Liver (tissue), 3 donors: ENCODE measurements at regions not wholly inside any gene's neighbourhood (a gene's known extent, or its start where the extent isn't known, plus 50 kb on each side); places are given as distances from the start of the nearest gene placed in this dataset.

Source experiments
- RAD21 ChIP-seq, 2 donors: IDR thresholded peaks; 2 replicates each; pipeline ENCODE4 v1.6.1; 2016; ENCODE audit warnings: antibody characterized with exemption in 2 of 2, mild to moderate bottlenecking in 2 of 2
- TF ChIP-seq, protein P1 (sequence below): fragments of 150-350 bp; IDR thresholded peaks from 2 replicates; pipeline ENCODE4 v1.5.1; 2017; ENCODE audit warnings: improper control_type of control experiment, low read depth, low read length; ENCODE audit not compliant: missing input control
- donor health status: healthy.
- donor health status: healthy.

DNA sequence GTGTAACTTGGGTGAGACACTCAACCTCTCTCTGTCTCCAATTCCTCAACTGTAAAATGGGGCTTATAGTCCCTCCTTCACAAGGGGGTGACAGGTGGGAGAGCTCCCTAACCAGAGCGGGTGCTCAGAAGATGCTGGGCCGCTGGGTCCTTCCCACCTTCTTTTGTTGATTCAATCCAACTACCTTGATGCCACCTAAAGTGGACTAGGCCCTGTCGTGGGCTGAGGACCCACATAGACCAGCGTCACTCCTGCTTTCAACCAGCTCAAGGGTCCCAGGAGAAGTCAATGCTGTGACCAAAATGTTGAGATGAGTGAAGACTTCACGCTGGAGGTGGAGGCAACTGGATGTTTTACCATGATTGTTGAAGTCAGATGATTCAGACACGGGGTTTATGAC is 72.7 kb upstream of the WNT11 start:
- TF ChIP-seq RAD21 (IDR thresholded peaks at IDR 0.05) = no peak
- TF ChIP-seq, protein P1, sequence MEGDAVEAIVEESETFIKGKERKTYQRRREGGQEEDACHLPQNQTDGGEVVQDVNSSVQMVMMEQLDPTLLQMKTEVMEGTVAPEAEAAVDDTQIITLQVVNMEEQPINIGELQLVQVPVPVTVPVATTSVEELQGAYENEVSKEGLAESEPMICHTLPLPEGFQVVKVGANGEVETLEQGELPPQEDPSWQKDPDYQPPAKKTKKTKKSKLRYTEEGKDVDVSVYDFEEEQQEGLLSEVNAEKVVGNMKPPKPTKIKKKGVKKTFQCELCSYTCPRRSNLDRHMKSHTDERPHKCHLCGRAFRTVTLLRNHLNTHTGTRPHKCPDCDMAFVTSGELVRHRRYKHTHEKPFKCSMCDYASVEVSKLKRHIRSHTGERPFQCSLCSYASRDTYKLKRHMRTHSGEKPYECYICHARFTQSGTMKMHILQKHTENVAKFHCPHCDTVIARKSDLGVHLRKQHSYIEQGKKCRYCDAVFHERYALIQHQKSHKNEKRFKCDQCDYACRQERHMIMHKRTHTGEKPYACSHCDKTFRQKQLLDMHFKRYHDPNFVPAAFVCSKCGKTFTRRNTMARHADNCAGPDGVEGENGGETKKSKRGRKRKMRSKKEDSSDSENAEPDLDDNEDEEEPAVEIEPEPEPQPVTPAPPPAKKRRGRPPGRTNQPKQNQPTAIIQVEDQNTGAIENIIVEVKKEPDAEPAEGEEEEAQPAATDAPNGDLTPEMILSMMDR = no peak
